SK-N-SH (cell line): ENCODE measurements at regions not wholly inside any gene's neighbourhood (a gene's known extent, or its start where the extent isn't known, plus 50 kb on each side); places are given as distances from the start of the nearest gene placed in this dataset.

Experiments used
- CTCF ChIA-PET: fragments of 300-600, 350-600 bp; formaldehyde crosslinking; extraction: SDS; loops from one replicate; lab custom pipeline; 2021; lab: Yijun Ruan, JAX
- POLR2A ChIA-PET: fragments of 350-600 bp; sonication (Branson Sonifier 250); formaldehyde crosslinking; extraction: SDS; loops from one replicate; lab custom pipeline; 2020; ENCODE audit warnings: antibody characterized with exemption, inconsistent platforms; lab: Yijun Ruan, JAX
- DNase-seq: peaks from one replicate; pipeline ENCODE4 v3.0.0; 2012
- H2AFZ ChIP-seq: fragments of 200-600 bp; sonication (generic); 2 replicates; pipeline ENCODE4 v1.8.1; 2016; ENCODE audit warnings: antibody characterized with exemption, mild to moderate bottlenecking, low read depth
- H3F3A ChIP-seq: fragments of 200-600 bp; sonication (generic); replicated peaks from 2 replicates; pipeline ENCODE3; 2016; ENCODE audit warnings: antibody characterized with exemption, mild to moderate bottlenecking; ENCODE audit not compliant: insufficient read depth
- H3K27ac ChIP-seq, 2 experiments: fragments of 200-500 bp in 1 of 2; fragments of 200-600 bp in 1 of 2; sonication (Bioruptor generic) in 1 of 2; sonication (generic), shearing (Covaris generic) in 1 of 2; 2 replicates each; pipeline versions ENCODE4 v1.5.1 to v1.6.1; 2014 to 2016; ENCODE audit warnings: low read depth in 2 of 2, inconsistent platforms in 1 of 2, low read length in 1 of 2, mild to moderate bottlenecking in 1 of 2, mixed read lengths in 1 of 2
- H3K27me3 ChIP-seq: fragments of 200-600 bp; sonication (generic), shearing (Covaris generic); 2 replicates; pipeline ENCODE4 v1.6.1; 2016; ENCODE audit warnings: mixed run types; ENCODE audit not compliant: insufficient read depth
- H3K36me3 ChIP-seq, 2 experiments: fragments of 200-500 bp in 1 of 2; fragments of 200-600 bp in 1 of 2; sonication (Bioruptor generic) in 1 of 2; sonication (generic) in 1 of 2; replicated peaks in 1 of 2; 2 replicates each; pipeline versions ENCODE3 to v1.5.1; 2014 to 2016; ENCODE audit warnings: low read length in 1 of 2, mild to moderate bottlenecking in 1 of 2; ENCODE audit not compliant: insufficient read depth in 2 of 2, control insufficient read depth in 1 of 2
- H3K4me1 ChIP-seq, 2 experiments: fragments of 200-500 bp in 1 of 2; fragments of 200-600 bp in 1 of 2; sonication (Bioruptor generic) in 1 of 2; sonication (generic), shearing (Covaris generic) in 1 of 2; 2 replicates each; pipeline versions ENCODE4 v1.5.1 to v1.6.1; 2014 to 2016; ENCODE audit warnings: low read depth in 1 of 2, low read length in 1 of 2, mixed run types in 1 of 2; ENCODE audit not compliant: insufficient read depth in 2 of 2, control insufficient read depth in 1 of 2
- H3K4me2 ChIP-seq: fragments of 200-600 bp; sonication (generic), shearing (Covaris generic); 2 replicates; pipeline ENCODE4 v1.6.1; 2017; ENCODE audit warnings: mixed run types
- H3K4me3 ChIP-seq, 2 experiments: fragments of 200-500 bp in 1 of 2; fragments of 200-600 bp in 1 of 2; sonication (Bioruptor generic) in 1 of 2; sonication (generic), shearing (Covaris generic) in 1 of 2; 2 replicates each; pipeline versions ENCODE4 v1.5.1 to v1.8.1; 2014 to 2016; ENCODE audit warnings: low read depth in 2 of 2, inconsistent platforms in 1 of 2, low read length in 1 of 2, mild to moderate bottlenecking in 1 of 2, mixed read lengths in 1 of 2, moderate library complexity in 1 of 2
- H3K79me2 ChIP-seq: fragments of 200-600 bp; sonication (generic); 2 replicates; pipeline ENCODE4 v1.8.1; 2017; ENCODE audit warnings: mild to moderate bottlenecking; ENCODE audit not compliant: insufficient read depth
- H3K9ac ChIP-seq: fragments of 200-600 bp; sonication (generic); 2 replicates; pipeline ENCODE4 v1.6.1; 2017; ENCODE audit warnings: mixed run types
- H3K9me2 ChIP-seq: fragments of 200-600 bp; sonication (generic); 2 replicates; pipeline ENCODE4 v1.6.1; 2017; ENCODE audit warnings: mixed run types
- H3K9me3 ChIP-seq: fragments of 200-600 bp; sonication (generic); 2 replicates; pipeline ENCODE4 v1.6.1; 2017; ENCODE audit warnings: mixed run types, mild to moderate bottlenecking, moderate library complexity
- H4K20me1 ChIP-seq: fragments of 200-600 bp; sonication (generic); 2 replicates; pipeline ENCODE4 v1.6.1; 2017; ENCODE audit warnings: mild to moderate bottlenecking, mixed run types; ENCODE audit not compliant: insufficient read depth
- FOXM1 ChIP-seq: IDR thresholded peaks from 2 replicates; pipeline ENCODE4 v1.4.0; 2012; ENCODE audit warnings: low read depth, mild to moderate bottlenecking
- GATA2 ChIP-seq: sonication (generic); formaldehyde crosslinking; IDR thresholded peaks from 2 replicates; pipeline ENCODE4 v1.5.0; 2020; ENCODE audit warnings: mild to moderate bottlenecking, missing genetic modification reagents
- IRF3 ChIP-seq: fragments of 150-350 bp; IDR thresholded peaks from 2 replicates; pipeline ENCODE4 v1.6.1; 2016; ENCODE audit warnings: mild to moderate bottlenecking, low read depth, low read length
- MEF2A ChIP-seq: IDR thresholded peaks from 2 replicates; pipeline ENCODE4 v1.4.0; 2012; ENCODE audit warnings: low read depth, borderline replicate concordance
- NFIC ChIP-seq: IDR thresholded peaks from 2 replicates; pipeline ENCODE4 v1.4.0; 2012; ENCODE audit warnings: borderline replicate concordance
- POLR2AphosphoS5 ChIP-seq: IDR thresholded peaks from 2 replicates; pipeline ENCODE4 v1.6.1; 2012; ENCODE audit warnings: low read depth, low read length
- RAD21 ChIP-seq: IDR thresholded peaks from 2 replicates; pipeline ENCODE4 v1.6.1; 2012; ENCODE audit warnings: mild to moderate bottlenecking, low read length
- RXRA ChIP-seq: IDR thresholded peaks from 2 replicates; pipeline ENCODE4 v1.4.0; 2012; ENCODE audit warnings: low read depth, mild to moderate bottlenecking, borderline replicate concordance
- SIN3A ChIP-seq: IDR thresholded peaks from 2 replicates; pipeline ENCODE4 v1.6.1; 2012; ENCODE audit warnings: low read depth, mild to moderate bottlenecking, low read length, moderate library complexity, borderline replicate concordance
- TAF1 ChIP-seq: IDR thresholded peaks from 2 replicates; pipeline ENCODE4 v1.6.1; 2012; ENCODE audit warnings: low read depth, mild to moderate bottlenecking, low read length, moderate library complexity, borderline replicate concordance
- TEAD4 ChIP-seq: IDR thresholded peaks from 2 replicates; pipeline ENCODE4 v1.4.0; 2012; ENCODE audit warnings: mild to moderate bottlenecking, borderline replicate concordance; ENCODE audit not compliant: insufficient read depth
- USF1 ChIP-seq: IDR thresholded peaks from 2 replicates; pipeline ENCODE4 v1.4.0; 2012; ENCODE audit warnings: low read depth, borderline replicate concordance
- USF2 ChIP-seq: fragments of 150-350 bp; IDR thresholded peaks from 2 replicates; pipeline ENCODE4 v1.6.1; 2017; ENCODE audit warnings: antibody characterized with exemption, low read length, low read depth, borderline replicate concordance
- YY1 ChIP-seq: IDR thresholded peaks from 2 replicates; pipeline ENCODE4 v1.4.0; 2012; ENCODE audit warnings: low read depth, mild to moderate bottlenecking
- WGBS: methylation state at CpG from one replicate; pipeline ENCODE4 v1.1.6; 2017; ENCODE audit warnings: low lambda C conversion rate; 5-methylcytosine and 5-hydroxymethylcytosine counted together
- TF ChIP-seq, protein P1 (sequence below): IDR thresholded peaks from 2 replicates; pipeline ENCODE4 v1.4.0; 2012; ENCODE audit warnings: low read depth, borderline replicate concordance
- TF ChIP-seq, protein P2 (sequence below): IDR thresholded peaks from 2 replicates; pipeline ENCODE4; 2012

GRCh38 chr2:120614901-120615300 lies 120.8 kb upstream of the GLI2 start:
- DNase-seq, result no peak
- H3K4me3 ChIP-seq, result no peak overlapping the region
- CTCF ChIA-PET, result no interaction called here
- no peaks in the 10 kb centered on the region for H3K36me3 ChIP-seq
- H3K4me2 ChIP-seq, result no peak overlapping the region
- no peaks in the 10 kb centered on the region for H4K20me1 ChIP-seq
- no peaks in the 10 kb centered on the region for H3K9me3 ChIP-seq
- no peaks in the 10 kb centered on the region for H3K9me2 ChIP-seq
- no peaks in the 10 kb centered on the region for H3K27me3 ChIP-seq
- H3K4me1 ChIP-seq, result no peaks in the 10 kb centered on the region
- POLR2A ChIA-PET, result no interaction called here
- TF ChIP-seq TEAD4, result no peak
- TF ChIP-seq YY1, result no peak
- TF ChIP-seq POLR2AphosphoS5, result no peak
- TF ChIP-seq IRF3, result no peak
- TF ChIP-seq USF1, result no peak
- TF ChIP-seq, protein P1, sequence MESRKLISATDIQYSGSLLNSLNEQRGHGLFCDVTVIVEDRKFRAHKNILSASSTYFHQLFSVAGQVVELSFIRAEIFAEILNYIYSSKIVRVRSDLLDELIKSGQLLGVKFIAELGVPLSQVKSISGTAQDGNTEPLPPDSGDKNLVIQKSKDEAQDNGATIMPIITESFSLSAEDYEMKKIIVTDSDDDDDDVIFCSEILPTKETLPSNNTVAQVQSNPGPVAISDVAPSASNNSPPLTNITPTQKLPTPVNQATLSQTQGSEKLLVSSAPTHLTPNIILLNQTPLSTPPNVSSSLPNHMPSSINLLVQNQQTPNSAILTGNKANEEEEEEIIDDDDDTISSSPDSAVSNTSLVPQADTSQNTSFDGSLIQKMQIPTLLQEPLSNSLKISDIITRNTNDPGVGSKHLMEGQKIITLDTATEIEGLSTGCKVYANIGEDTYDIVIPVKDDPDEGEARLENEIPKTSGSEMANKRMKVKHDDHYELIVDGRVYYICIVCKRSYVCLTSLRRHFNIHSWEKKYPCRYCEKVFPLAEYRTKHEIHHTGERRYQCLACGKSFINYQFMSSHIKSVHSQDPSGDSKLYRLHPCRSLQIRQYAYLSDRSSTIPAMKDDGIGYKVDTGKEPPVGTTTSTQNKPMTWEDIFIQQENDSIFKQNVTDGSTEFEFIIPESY, result no peak
- TF ChIP-seq MEF2A, result no peak
- TF ChIP-seq USF2, result no peak
- no peak for TF ChIP-seq FOXM1
- TF ChIP-seq TAF1, result no peak
- TF ChIP-seq RXRA, result no peak
- H3K27ac ChIP-seq, result no peak overlapping the region
- no peaks in the 10 kb centered on the region for H3F3A ChIP-seq
- no peak overlapping the region for H2AFZ ChIP-seq
- 54% methylated on average over 8 of the region's 13 CpGs for WGBS
- no peak overlapping the region for H3K9ac ChIP-seq
- H3K79me2 ChIP-seq, result no peaks in the 10 kb centered on the region

- Histone ChIP-seq H3K4me1 (no peaks in the 10 kb centered on the region), H3K27me3 (no peaks in the 10 kb centered on the region), H3K36me3 (no peaks in the 10 kb centered on the region), H3K9me2 (no peaks in the 10 kb centered on the region), H3K4me3 (no peak overlapping the region), H2AFZ (no peak overlapping the region), H3K9me3 (no peaks in the 10 kb centered on the region), H4K20me1 (no peaks in the 10 kb centered on the region), H3F3A (no peaks in the 10 kb centered on the region), H3K27ac (no peak overlapping the region), H3K4me2 (no peak overlapping the region), H3K9ac (no peak overlapping the region), H3K79me2 (no peaks in the 10 kb centered on the region)
- ChIA-PET CTCF (no interaction called here), POLR2A (interaction anchor here (0.6 kb wide), 1 partner anchor 11 kb away, joined by 3 read pairs; no protein-coding TSS in a partner anchor)
- DNase-seq, result no peak
- WGBS, result 23% methylated on average over 3 of the region's 3 CpGs
- TF ChIP-seq USF2 (no peak), GATA2 (CRISPR knock-in tag) (no peak), RAD21 (no peak), RXRA (no peak), NFIC (no peak), SIN3A (no peak)
- TF ChIP-seq, protein P1, result no peak
- TF ChIP-seq, protein P2, sequence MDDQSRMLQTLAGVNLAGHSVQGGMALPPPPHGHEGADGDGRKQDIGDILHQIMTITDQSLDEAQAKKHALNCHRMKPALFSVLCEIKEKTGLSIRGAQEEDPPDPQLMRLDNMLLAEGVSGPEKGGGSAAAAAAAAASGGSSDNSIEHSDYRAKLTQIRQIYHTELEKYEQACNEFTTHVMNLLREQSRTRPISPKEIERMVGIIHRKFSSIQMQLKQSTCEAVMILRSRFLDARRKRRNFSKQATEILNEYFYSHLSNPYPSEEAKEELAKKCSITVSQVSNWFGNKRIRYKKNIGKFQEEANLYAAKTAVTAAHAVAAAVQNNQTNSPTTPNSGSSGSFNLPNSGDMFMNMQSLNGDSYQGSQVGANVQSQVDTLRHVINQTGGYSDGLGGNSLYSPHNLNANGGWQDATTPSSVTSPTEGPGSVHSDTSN, result no peak
Observed at GRCh38 chr2:120616261-120616660, 119.4 kb upstream of the GLI2 start.
